IMR-90 (cell line): ENCODE measurements at regions not wholly inside any gene's neighbourhood (a gene's known extent, or its start where the extent isn't known, plus 50 kb on each side); places are given as distances from the start of the nearest gene placed in this dataset.
A peak's percentile ranks its signal among the peaks of the same experiment; 100 is the strongest.

Source experiments
- ATAC-seq: fragments of 200-7000 bp; cut with Tn5 transposase; 2 replicates; pipeline ENCODE4 v1.9.1; 2020; ENCODE audit warnings: low read depth, mild to moderate bottlenecking, moderate library complexity
- BruUV-seq: library from RNA; stranded (reverse); fragments of 400-500 nt; replicated peaks from 2 replicates; lab custom pipeline; 2021; lab: Mats Ljungman, UMichigan
- CTCF ChIA-PET: fragments of 300-600 bp; formaldehyde crosslinking; extraction: SDS; loops from one replicate; lab custom pipeline; 2021; ENCODE audit warnings: antibody characterized with exemption; lab: Yijun Ruan, JAX
- POLR2A ChIA-PET: fragments of 300-600 bp; sonication (Branson Sonifier 250); formaldehyde crosslinking; loops from one replicate; lab custom pipeline; 2022; ENCODE audit warnings: antibody characterized with exemption; ENCODE audit not compliant: unreplicated experiment; lab: Charles Lee
- DNase-seq: peaks from one replicate; pipeline ENCODE4 v3.0.0; 2013
- H2AFZ ChIP-seq: replicated peaks from 2 replicates; pipeline ENCODE3; 2013; ENCODE audit warnings: low read length, mild to moderate bottlenecking; ENCODE audit not compliant: poor library complexity
- H2AK5ac ChIP-seq: 2 replicates; pipeline ENCODE4 v1.6.1; 2013; ENCODE audit warnings: low read depth, low read length, inconsistent platforms
- H2AK9ac ChIP-seq: replicated peaks from 2 replicates; pipeline ENCODE3; 2013; ENCODE audit warnings: mild to moderate bottlenecking, low read depth, low read length, moderate library complexity; ENCODE audit not compliant: poor library complexity
- H2BK120ac ChIP-seq: 2 replicates; pipeline ENCODE4 v1.6.1; 2013; ENCODE audit warnings: low read depth, low read length, inconsistent platforms
- H2BK15ac ChIP-seq: 3 replicates; pipeline ENCODE4 v1.6.1; 2013; ENCODE audit warnings: low read depth, low read length, inconsistent platforms
- H2BK20ac ChIP-seq: 2 replicates; pipeline ENCODE4 v1.6.1; 2013; ENCODE audit warnings: low read depth, mild to moderate bottlenecking, inconsistent platforms, low read length, moderate library complexity
- H2BK5ac ChIP-seq: 2 replicates; pipeline ENCODE4 v1.6.1; 2013; ENCODE audit warnings: mild to moderate bottlenecking, low read depth, low read length, inconsistent platforms; ENCODE audit not compliant: poor library complexity, severe bottlenecking
- H3K14ac ChIP-seq: replicated peaks from 2 replicates; pipeline ENCODE4 v1.6.1; 2013; ENCODE audit warnings: low read depth, low read length, inconsistent platforms
- H3K18ac ChIP-seq: 2 replicates; pipeline ENCODE4 v1.6.1; 2013; ENCODE audit warnings: low read depth, low read length, control low read depth
- H3K23ac ChIP-seq: 2 replicates; pipeline ENCODE4 v1.6.1; 2013; ENCODE audit warnings: low read depth, low read length, inconsistent platforms
- H3K27ac ChIP-seq: 2 replicates; pipeline ENCODE4 v1.5.1; 2013; ENCODE audit warnings: mild to moderate bottlenecking, control low read depth, low read length; ENCODE audit not compliant: insufficient read depth
- H3K27me3 ChIP-seq: 2 replicates; pipeline ENCODE4 v1.6.1; 2013; ENCODE audit warnings: low read length; ENCODE audit not compliant: control insufficient read depth, insufficient read depth
- H3K36me3 ChIP-seq: 2 replicates; pipeline ENCODE4 v1.6.1; 2013; ENCODE audit warnings: low read length, mixed read lengths; ENCODE audit not compliant: control insufficient read depth, insufficient read depth
- H3K4ac ChIP-seq: 2 replicates; pipeline ENCODE4 v1.6.1; 2013; ENCODE audit warnings: low read depth, low read length, inconsistent platforms
- H3K4me1 ChIP-seq: 2 replicates; pipeline ENCODE4 v1.6.1; 2013; ENCODE audit warnings: low read length, mixed read lengths; ENCODE audit not compliant: control insufficient read depth, insufficient read depth
- H3K4me2 ChIP-seq: 2 replicates; pipeline ENCODE4 v1.6.1; 2013; ENCODE audit warnings: low read depth, mild to moderate bottlenecking, control low read depth, low read length, moderate library complexity
- H3K4me3 ChIP-seq: 2 replicates; pipeline ENCODE4 v1.5.1; 2013; ENCODE audit warnings: low read depth, mild to moderate bottlenecking, control low read depth, low read length, moderate library complexity; ENCODE audit not compliant: insufficient read depth
- H3K56ac ChIP-seq: 2 replicates; pipeline ENCODE4 v1.6.1; 2013; ENCODE audit warnings: low read length, inconsistent platforms; ENCODE audit not compliant: insufficient read depth; ENCODE audit errors: extremely low read depth
- H3K79me1 ChIP-seq, 2 experiments: 2 replicates each; pipeline ENCODE4 v1.6.1; 2013; ENCODE audit warnings: low read length in 2 of 2, inconsistent platforms in 1 of 2, low read depth in 1 of 2
- H3K9ac ChIP-seq: 2 replicates; pipeline ENCODE4 v1.6.1; 2013; ENCODE audit warnings: low read depth, low read length, control low read depth
- H3K9me1 ChIP-seq: 2 replicates; pipeline ENCODE4 v1.6.1; 2013; ENCODE audit warnings: low read length, inconsistent platforms; ENCODE audit not compliant: insufficient read depth
- H3K9me3 ChIP-seq: 2 replicates; pipeline ENCODE4 v1.6.1; 2013; ENCODE audit warnings: low read length; ENCODE audit not compliant: control insufficient read depth, insufficient read depth
- H4K20me1 ChIP-seq: 2 replicates; pipeline ENCODE4 v1.6.1; 2013; ENCODE audit warnings: low read length, inconsistent platforms; ENCODE audit not compliant: insufficient read depth
- H4K5ac ChIP-seq: 2 replicates; pipeline ENCODE4 v1.6.1; 2013; ENCODE audit warnings: mild to moderate bottlenecking, low read depth, low read length, control low read depth
- H4K8ac ChIP-seq, 2 experiments: 2 replicates each; pipeline ENCODE4 v1.6.1; 2013; ENCODE audit warnings: low read depth in 2 of 2, low read length in 2 of 2, control low read depth in 1 of 2, inconsistent platforms in 1 of 2
- H4K91ac ChIP-seq: 2 replicates; pipeline ENCODE4 v1.6.1; 2013; ENCODE audit warnings: low read depth, low read length, inconsistent platforms; ENCODE audit not compliant: insufficient read depth
- BHLHE40 ChIP-seq: fragments of 150-350 bp; IDR thresholded peaks from 2 replicates; pipeline ENCODE4 v1.6.1; 2016; ENCODE audit warnings: mild to moderate bottlenecking, low read depth, low read length
- CEBPB ChIP-seq: IDR thresholded peaks from 2 replicates; pipeline ENCODE4 v1.6.1; 2012; ENCODE audit warnings: low read depth, low read length, improper control_type of control experiment
- CHD1 ChIP-seq: IDR thresholded peaks from 2 replicates; pipeline ENCODE4 v1.6.1; 2012; ENCODE audit warnings: low read depth, low read length, improper control_type of control experiment
- FOS ChIP-seq: fragments of 150-350 bp; IDR thresholded peaks from 2 replicates; pipeline ENCODE4 v1.6.1; 2016; ENCODE audit warnings: low read depth, low read length
- MAFK ChIP-seq: IDR thresholded peaks from 2 replicates; pipeline ENCODE4 v1.6.1; 2012; ENCODE audit warnings: low read depth, low read length, improper control_type of control experiment
- MAZ ChIP-seq: IDR thresholded peaks from 2 replicates; pipeline ENCODE4 v1.6.1; 2012; ENCODE audit warnings: low read depth, mild to moderate bottlenecking, low read length, improper control_type of control experiment, moderate library complexity, borderline replicate concordance
- MXI1 ChIP-seq: IDR thresholded peaks from 2 replicates; pipeline ENCODE4 v1.6.1; 2012; ENCODE audit warnings: low read depth, mild to moderate bottlenecking, low read length, moderate library complexity, borderline replicate concordance
- NFE2L2 ChIP-seq: fragments of 150-350 bp; IDR thresholded peaks from 2 replicates; pipeline ENCODE4 v1.6.1; 2016; ENCODE audit warnings: low read depth, mild to moderate bottlenecking, low read length
- POLR2A ChIP-seq: IDR thresholded peaks from 2 replicates; pipeline ENCODE4 v1.6.1; 2012; ENCODE audit warnings: mild to moderate bottlenecking, low read depth, low read length
- RAD21 ChIP-seq: IDR thresholded peaks from 2 replicates; pipeline ENCODE4 v1.6.1; 2012; ENCODE audit warnings: low read length, improper control_type of control experiment
- RCOR1 ChIP-seq: IDR thresholded peaks from 2 replicates; pipeline ENCODE4 v1.6.1; 2012; ENCODE audit warnings: mild to moderate bottlenecking, low read length, improper control_type of control experiment; ENCODE audit not compliant: insufficient replicate concordance
- RFX5 ChIP-seq: IDR thresholded peaks from 2 replicates; pipeline ENCODE4 v1.8.0; 2012; ENCODE audit warnings: low read depth, mild to moderate bottlenecking, low read length, moderate library complexity
- SMC3 ChIP-seq: fragments of 150-350 bp; IDR thresholded peaks from 2 replicates; pipeline ENCODE4 v1.6.1; 2016; ENCODE audit warnings: low read depth, mild to moderate bottlenecking, antibody characterized with exemption, low read length, moderate library complexity
- WGBS, 2 experiments: methylation state at CpG; one replicate each; pipeline versions ENCODE4 v1.1.5 to v1.1.7; 2013; ENCODE audit warnings: missing lambda C conversion rate in 2 of 2; ENCODE audit not compliant: insufficient read length in 1 of 2; ENCODE audit errors: extremely low coverage in 2 of 2; 5-methylcytosine and 5-hydroxymethylcytosine counted together
- dilution Hi-C: fragments of 300-500 bp; cut with HindIII; formaldehyde crosslinking; loops from one replicate; pipeline ENCODE4 v1.14.3; 2018; ENCODE audit warnings: low sequenced_read_pairs; ENCODE audit not compliant: unreplicated experiment
- in situ Hi-C: fragments of 300-500 bp; cut with MboI; formaldehyde crosslinking; loops from 3 replicates; pipeline ENCODE4 v1.14.3; 2019; ENCODE audit warnings: low sequenced_read_pairs, inconsistent platforms, mixed read lengths
- intact Hi-C: fragments of 100-400 bp; cut with micrococcal nuclease; formaldehyde crosslinking; loops from 2 replicates; pipeline ENCODE4 v1.10.0; 2022
- TF ChIP-seq, protein P1 (sequence below): fragments of 150-350 bp; IDR thresholded peaks from 2 replicates; pipeline ENCODE4 v1.6.1; 2017; ENCODE audit warnings: mild to moderate bottlenecking, antibody characterized with exemption, low read length, low read depth
- TF ChIP-seq, protein P2 (sequence below): conservative IDR thresholded peaks from 2 replicates; pipeline ENCODE4 v1.5.1; 2012; ENCODE audit warnings: mild to moderate bottlenecking, low read depth, low read length, improper control_type of control experiment

DNA sequence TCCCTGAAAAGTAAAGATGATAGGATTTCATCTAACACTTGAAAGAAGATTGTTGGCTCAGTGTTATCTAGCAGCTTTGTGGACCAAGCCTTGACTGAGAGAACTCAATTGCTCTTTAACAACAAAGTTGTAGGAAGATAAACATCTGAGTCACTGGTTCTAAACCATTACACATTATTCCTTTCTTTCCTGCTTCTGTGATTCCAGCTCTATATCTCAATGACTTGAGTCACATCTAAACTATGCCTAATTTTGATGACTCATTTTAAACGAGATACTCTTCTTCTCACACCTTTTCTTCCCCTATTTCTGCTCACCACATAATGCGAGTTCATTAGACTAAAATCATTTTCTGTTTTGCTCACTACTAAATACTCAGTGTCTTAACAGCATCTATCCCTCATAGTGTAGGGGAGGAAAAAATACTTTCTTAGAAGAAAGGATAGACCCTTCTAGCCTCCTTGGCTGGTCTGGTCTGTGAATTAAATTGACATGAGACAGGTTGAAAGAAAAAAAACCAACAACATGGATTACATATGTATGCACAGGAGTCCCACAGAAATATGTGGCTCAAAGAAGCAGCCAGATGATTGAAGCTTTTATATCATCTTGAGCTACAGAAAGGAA is 201.4 kb downstream of the C12orf50 start:
- Histone ChIP-seq H2AFZ (no peak overlapping the region), H3K79me1 (no peaks in the 10 kb centered on the region), H3K9me3 (no peaks in the 10 kb centered on the region), H3K56ac (no peak overlapping the region), H3K27ac (no peak overlapping the region), H2BK120ac (0 out of 2 replicates have a peak overlapping the region, but pooled peaks have one; percentile 82), H2BK20ac (peak overlapping the region; percentile 1; the same call in 1 of the 2 replicates), H3K4ac (no peak overlapping the region), H2BK15ac (0 out of 3 replicates have a peak overlapping the region, but pooled peaks have one; percentile 6), H2AK5ac (no peak overlapping the region), H3K14ac (no peak overlapping the region), H3K9ac (no peak overlapping the region), H3K4me2 (peak overlapping the region; percentile 53; the same call in 1 of the 2 replicates), H3K4me1 (no peaks in the 10 kb centered on the region; the same call in 1 of the 2 replicates), H3K18ac (peak overlapping the region; percentile 44; the same call in 1 of the 2 replicates), H3K4me3 (no peak overlapping the region), H2BK5ac (peak overlapping the region; percentile 68), H4K20me1 (no peaks in the 10 kb centered on the region), H3K23ac (no peak overlapping the region), H3K36me3 (no peaks in the 10 kb centered on the region), H4K91ac (no peak overlapping the region), H4K5ac (no peak overlapping the region; the same call in 1 of the 2 replicates), H3K27me3 (no peaks in the 10 kb centered on the region), H2AK9ac (no peak overlapping the region), H3K9me1 (no peaks in the 10 kb centered on the region), H4K8ac (no peak overlapping the region)
- ChIA-PET POLR2A (no interaction called here), CTCF (no interaction called here)
- no CpG with 5 or more reads among the region's 2 CpGs for WGBS, 2 experiments
- dilution Hi-C loops (no loop called here), intact Hi-C loops (no loop called here), in situ Hi-C loops (no loop called here)
- BruUV-seq: no TSS peak
- peak; percentile 95 for ATAC-seq
- peak; percentile 86 for DNase-seq
- TF ChIP-seq POLR2A: no peak
- TF ChIP-seq SMC3: no peak
- TF ChIP-seq MXI1: no peak
- TF ChIP-seq MAFK: peak; percentile 39; the same call in 1 of the 2 replicates
- TF ChIP-seq, protein P1, sequence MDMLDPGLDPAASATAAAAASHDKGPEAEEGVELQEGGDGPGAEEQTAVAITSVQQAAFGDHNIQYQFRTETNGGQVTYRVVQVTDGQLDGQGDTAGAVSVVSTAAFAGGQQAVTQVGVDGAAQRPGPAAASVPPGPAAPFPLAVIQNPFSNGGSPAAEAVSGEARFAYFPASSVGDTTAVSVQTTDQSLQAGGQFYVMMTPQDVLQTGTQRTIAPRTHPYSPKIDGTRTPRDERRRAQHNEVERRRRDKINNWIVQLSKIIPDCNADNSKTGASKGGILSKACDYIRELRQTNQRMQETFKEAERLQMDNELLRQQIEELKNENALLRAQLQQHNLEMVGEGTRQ: no peak
- no peak for TF ChIP-seq CHD1
- TF ChIP-seq, protein P2, sequence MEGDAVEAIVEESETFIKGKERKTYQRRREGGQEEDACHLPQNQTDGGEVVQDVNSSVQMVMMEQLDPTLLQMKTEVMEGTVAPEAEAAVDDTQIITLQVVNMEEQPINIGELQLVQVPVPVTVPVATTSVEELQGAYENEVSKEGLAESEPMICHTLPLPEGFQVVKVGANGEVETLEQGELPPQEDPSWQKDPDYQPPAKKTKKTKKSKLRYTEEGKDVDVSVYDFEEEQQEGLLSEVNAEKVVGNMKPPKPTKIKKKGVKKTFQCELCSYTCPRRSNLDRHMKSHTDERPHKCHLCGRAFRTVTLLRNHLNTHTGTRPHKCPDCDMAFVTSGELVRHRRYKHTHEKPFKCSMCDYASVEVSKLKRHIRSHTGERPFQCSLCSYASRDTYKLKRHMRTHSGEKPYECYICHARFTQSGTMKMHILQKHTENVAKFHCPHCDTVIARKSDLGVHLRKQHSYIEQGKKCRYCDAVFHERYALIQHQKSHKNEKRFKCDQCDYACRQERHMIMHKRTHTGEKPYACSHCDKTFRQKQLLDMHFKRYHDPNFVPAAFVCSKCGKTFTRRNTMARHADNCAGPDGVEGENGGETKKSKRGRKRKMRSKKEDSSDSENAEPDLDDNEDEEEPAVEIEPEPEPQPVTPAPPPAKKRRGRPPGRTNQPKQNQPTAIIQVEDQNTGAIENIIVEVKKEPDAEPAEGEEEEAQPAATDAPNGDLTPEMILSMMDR: no peak
- TF ChIP-seq BHLHE40: no peak
- no peak for TF ChIP-seq RCOR1
- TF ChIP-seq RFX5: no peak
- TF ChIP-seq RAD21: no peak
- TF ChIP-seq CEBPB: 0 out of 2 replicates have a peak, but pooled peaks have one; percentile 11
- peak; percentile 53; the same call in 1 of the 2 replicates for TF ChIP-seq NFE2L2
- peak; percentile 96 for TF ChIP-seq FOS
- TF ChIP-seq MAZ: no peak
